Mesothelial cell of epicardium (in vitro differentiated cells): ENCODE measurements at regions not wholly inside any gene's neighbourhood (a gene's known extent, or its start where the extent isn't known, plus 50 kb on each side); places are given as distances from the start of the nearest gene placed in this dataset.

Experiments
- DNase-seq, 2 experiments: peaks; one replicate each; pipeline ENCODE4 v3.0.0; 2021; ENCODE audit warnings: low spot score in 2 of 2; ENCODE audit not compliant: unreplicated experiment in 2 of 2
- H3K27ac Mint-ChIP-seq: 2 replicates; pipeline ENCODE4 v1.8.0; 2021; ENCODE audit warnings: mixed read lengths
- H3K27me3 Mint-ChIP-seq: 2 replicates; pipeline ENCODE4 v1.8.0; 2021; ENCODE audit warnings: low read depth, mixed read lengths
- H3K36me3 Mint-ChIP-seq: 2 replicates; pipeline ENCODE4 v1.8.0; 2021; ENCODE audit warnings: mixed read lengths
- H3K4me1 Mint-ChIP-seq: 2 replicates; pipeline ENCODE4 v1.8.0; 2021; ENCODE audit warnings: mixed read lengths
- H3K4me3 Mint-ChIP-seq: 2 replicates; pipeline ENCODE4 v1.8.0; 2021; ENCODE audit warnings: mild to moderate bottlenecking, moderate library complexity, mixed read lengths
- H3K9me3 Mint-ChIP-seq: 2 replicates; pipeline ENCODE4 v1.8.0; 2021; ENCODE audit warnings: mixed read lengths
- CTCF ChIP-seq: fragments of 200-600 bp; sonication (generic); IDR thresholded peaks from one replicate; pipeline ENCODE4 v1.5.0; 2021; ENCODE audit warnings: antibody characterized with exemption; ENCODE audit not compliant: unreplicated experiment

- no peak overlapping the region for H3K27ac Mint-ChIP-seq
- H3K36me3 Mint-ChIP-seq = no peaks in the 10 kb centered on the region
- no peak overlapping the region for H3K4me3 Mint-ChIP-seq
- DNase-seq = no peak
- no peak for TF ChIP-seq CTCF
- H3K9me3 Mint-ChIP-seq = no peaks in the 10 kb centered on the region
- peaks cover 31% of the 10 kb centered on the region for H3K27me3 Mint-ChIP-seq
- peaks cover 38% of the 10 kb centered on the region for H3K4me1 Mint-ChIP-seq
These were observed 403.8 kb downstream of the SEC14L1 start for GRCh38 chr17:77544347-77545110.

GRCh38 chr17:77546772-77547241, 406.0 kb downstream of the SEC14L1 start:
- TF ChIP-seq CTCF = no peak
- Mint-ChIP-seq H3K9me3 (no peaks in the 10 kb centered on the region), H3K4me3 (peak overlapping the region; percentile 61), H3K36me3 (no peaks in the 10 kb centered on the region), H3K4me1 (peaks cover 32% of the 10 kb centered on the region), H3K27me3 (peaks cover 17% of the 10 kb centered on the region), H3K27ac (peak overlapping the region; percentile 66)
- no peak for DNase-seq

- DNase-seq = no peak
- TF ChIP-seq CTCF = no peak
- Mint-ChIP-seq H3K27ac (no peak overlapping the region), H3K4me1 (peaks cover 14% of the 10 kb centered on the region), H3K4me3 (no peak overlapping the region), H3K27me3 (peaks cover 15% of the 10 kb centered on the region), H3K9me3 (no peaks in the 10 kb centered on the region), H3K36me3 (no peaks in the 10 kb centered on the region)
These were observed 408.2 kb downstream of the SEC14L1 start for GRCh38 chr17:77548967-77549366.

- DNase-seq = no peak
- Mint-ChIP-seq H3K9me3 (no peaks in the 10 kb centered on the region), H3K4me3 (no peak overlapping the region), H3K27ac (no peak overlapping the region), H3K36me3 (no peaks in the 10 kb centered on the region), H3K4me1 (peaks cover 12% of the 10 kb centered on the region), H3K27me3 (peaks cover 8% of the 10 kb centered on the region)
- TF ChIP-seq CTCF = no peak
These were observed 408.7 kb upstream of the TNRC6C start for GRCh38 chr17:77549726-77550366.

GRCh38 chr17:77553459-77554066, 404.9 kb upstream of the TNRC6C start:
- no peak overlapping the region for H3K4me3 Mint-ChIP-seq
- no peak for DNase-seq
- no peak overlapping the region for H3K27ac Mint-ChIP-seq
- H3K27me3 Mint-ChIP-seq = peaks cover 25% of the 10 kb centered on the region
- peaks cover 22% of the 10 kb centered on the region for H3K4me1 Mint-ChIP-seq
- H3K36me3 Mint-ChIP-seq = no peaks in the 10 kb centered on the region
- no peaks in the 10 kb centered on the region for H3K9me3 Mint-ChIP-seq
- no peak for TF ChIP-seq CTCF
